H1 (cell line): ENCODE measurements at regions not wholly inside any gene's neighbourhood (a gene's known extent, or its start where the extent isn't known, plus 50 kb on each side); places are given as distances from the start of the nearest gene placed in this dataset.

ENCODE experiments used
- CTCF ChIA-PET: fragments of 300-600 bp; sonication (Branson Sonifier 250); formaldehyde crosslinking; loops from one replicate; lab custom pipeline; 2021; ENCODE audit not compliant: partially characterized antibody; lab: Charles Lee
- POLR2A ChIA-PET: fragments of 300-600 bp; sonication (Branson Sonifier 250); formaldehyde crosslinking; loops from one replicate; lab custom pipeline; 2021; ENCODE audit warnings: inconsistent platforms; ENCODE audit not compliant: partially characterized antibody; lab: Charles Lee
- DNase-seq, 2 experiments: peaks; one replicate each; pipeline versions ENCODE4 v3.0.0 to v3.0.0-alpha.2; 2010 to 2022; ENCODE audit warnings: low spot score in 2 of 2, low read depth in 1 of 2, mixed read lengths in 1 of 2
- FAIRE-seq: peaks from 2 replicates; lab custom pipeline; 2011; peaks lifted over from hg19 to GRCh38; lab: Jason Lieb, UNC
- H2AFZ ChIP-seq: 2 replicates; pipeline ENCODE4 v1.8.1; 2012; ENCODE audit warnings: low read length, inconsistent platforms
- H2AK5ac ChIP-seq: 2 replicates; pipeline ENCODE4 v1.6.1; 2013; ENCODE audit warnings: low read depth, low read length
- H2BK120ac ChIP-seq: replicated peaks from 2 replicates; pipeline ENCODE3; 2013; ENCODE audit warnings: low read depth, low read length, inconsistent platforms
- H2BK12ac ChIP-seq: 2 replicates; pipeline ENCODE4 v1.6.1; 2013; ENCODE audit warnings: low read depth, low read length
- H2BK15ac ChIP-seq: 2 replicates; pipeline ENCODE4 v1.6.1; 2013; ENCODE audit warnings: low read length
- H2BK20ac ChIP-seq: 2 replicates; pipeline ENCODE4 v1.6.1; 2013; ENCODE audit warnings: low read length
- H2BK5ac ChIP-seq: 2 replicates; pipeline ENCODE4 v1.6.1; 2013; ENCODE audit warnings: low read depth, low read length
- H3K14ac ChIP-seq: 2 replicates; pipeline ENCODE4 v1.6.1; 2013; ENCODE audit warnings: inconsistent platforms; ENCODE audit not compliant: insufficient read length
- H3K18ac ChIP-seq: 2 replicates; pipeline ENCODE4 v1.6.1; 2013; ENCODE audit warnings: low read length; ENCODE audit errors: extremely low read depth
- H3K23ac ChIP-seq: 2 replicates; pipeline ENCODE4 v1.6.1; 2013; ENCODE audit warnings: inconsistent platforms; ENCODE audit not compliant: insufficient read length
- H3K23me2 ChIP-seq: 2 replicates; pipeline ENCODE4 v1.6.1; 2013; ENCODE audit warnings: low read depth, low read length
- H3K27ac ChIP-seq: 2 replicates; pipeline ENCODE4 v1.6.1; 2011; ENCODE audit warnings: low read depth, low read length, inconsistent platforms
- H3K27me3 ChIP-seq, 4 experiments: replicated peaks in 1 of 4; 1 replicate in 1 of 4; 2 replicates in 3 of 4; pipeline versions ENCODE4 v1.6.1 to v1.8.1; 2011 to 2013; ENCODE audit warnings: low read length in 3 of 4, mild to moderate bottlenecking in 3 of 4, inconsistent platforms in 2 of 4, mixed read lengths in 2 of 4, moderate library complexity in 1 of 4; ENCODE audit not compliant: control insufficient read depth in 3 of 4, insufficient read depth in 3 of 4; ENCODE audit errors: extremely low read depth in 1 of 4
- H3K36me3 ChIP-seq, 4 experiments: 2 replicates each; pipeline versions ENCODE4 v1.6.1 to v1.8.1; 2011 to 2013; ENCODE audit warnings: mild to moderate bottlenecking in 4 of 4, low read length in 3 of 4, moderate library complexity in 2 of 4, control low read depth in 1 of 4, inconsistent platforms in 1 of 4; ENCODE audit not compliant: insufficient read depth in 4 of 4, control insufficient read depth in 2 of 4
- H3K4ac ChIP-seq: replicated peaks from 2 replicates; pipeline ENCODE3; 2013; ENCODE audit warnings: low read length, low read depth, mixed read lengths, inconsistent platforms; ENCODE audit not compliant: insufficient read length
- H3K4me1 ChIP-seq, 4 experiments: replicated peaks in 1 of 4; 1 replicate in 1 of 4; 2 replicates in 3 of 4; pipeline versions ENCODE4 v1.6.1 to v1.8.1; 2011 to 2013; ENCODE audit warnings: low read length in 3 of 4, inconsistent platforms in 2 of 4, mixed read lengths in 1 of 4; ENCODE audit not compliant: insufficient read depth in 4 of 4, control insufficient read depth in 3 of 4
- H3K4me2 ChIP-seq, 2 experiments: 2 replicates each; pipeline versions ENCODE4 v1.6.1 to v1.8.1; 2011 to 2013; ENCODE audit warnings: low read depth in 2 of 2, low read length in 2 of 2, control low read depth in 1 of 2, inconsistent platforms in 1 of 2, mild to moderate bottlenecking in 1 of 2; ENCODE audit not compliant: insufficient read depth in 1 of 2
- H3K4me3 ChIP-seq, 4 experiments: fragments of 200-600, 300-600 bp in 1 of 4; sonication (generic), shearing (Covaris generic), sonication (Bioruptor Twin) in 1 of 4; 2 replicates each; pipeline versions ENCODE4 v1.5.1 to v1.8.1; 2011 to 2016; ENCODE audit warnings: low read length in 4 of 4, low read depth in 3 of 4, control low read depth in 2 of 4, inconsistent platforms in 2 of 4, mild to moderate bottlenecking in 2 of 4, mixed read lengths in 1 of 4, moderate library complexity in 1 of 4; ENCODE audit not compliant: insufficient read depth in 2 of 4; ENCODE audit errors: extremely low read depth in 1 of 4
- H3K56ac ChIP-seq: replicated peaks from 2 replicates; pipeline ENCODE3; 2013; ENCODE audit warnings: low read depth, mild to moderate bottlenecking, mixed read lengths, low read length, inconsistent platforms; ENCODE audit not compliant: insufficient read length
- H3K79me1 ChIP-seq: 2 replicates; pipeline ENCODE4 v1.6.1; 2013; ENCODE audit warnings: low read depth, low read length, control low read depth
- H3K79me2 ChIP-seq, 2 experiments: 2 replicates each; pipeline versions ENCODE4 v1.6.1 to v1.8.1; 2012 to 2013; ENCODE audit warnings: low read length in 2 of 2, mild to moderate bottlenecking in 2 of 2, inconsistent platforms in 1 of 2; ENCODE audit not compliant: insufficient read depth in 2 of 2, control insufficient read depth in 1 of 2
- H3K9ac ChIP-seq, 4 experiments: replicated peaks in 1 of 4; 1 replicate in 1 of 4; 2 replicates in 3 of 4; pipeline versions ENCODE4 v1.6.1 to v1.8.1; 2011 to 2013; ENCODE audit warnings: low read depth in 3 of 4, low read length in 3 of 4, control low read depth in 2 of 4, mild to moderate bottlenecking in 2 of 4, moderate library complexity in 2 of 4, inconsistent platforms in 1 of 4; ENCODE audit errors: extremely low read depth in 1 of 4
- H3K9me3 ChIP-seq, 2 experiments: 2 replicates each; pipeline versions ENCODE4 v1.6.1 to v1.8.1; 2012 to 2013; ENCODE audit warnings: mild to moderate bottlenecking in 2 of 2, moderate library complexity in 2 of 2, control low read depth in 1 of 2, inconsistent platforms in 1 of 2, low read depth in 1 of 2, low read length in 1 of 2, mixed read lengths in 1 of 2; ENCODE audit not compliant: insufficient read depth in 2 of 2
- H4K20me1 ChIP-seq, 2 experiments: replicated peaks in 1 of 2; 2 replicates each; pipeline versions ENCODE3 to v1.8.1; 2011 to 2013; ENCODE audit warnings: inconsistent platforms in 2 of 2, low read length in 2 of 2, mild to moderate bottlenecking in 1 of 2; ENCODE audit not compliant: insufficient read depth in 2 of 2, control insufficient read depth in 1 of 2
- H4K5ac ChIP-seq: 2 replicates; pipeline ENCODE4 v1.6.1; 2013; ENCODE audit warnings: low read length, low read depth, mixed read lengths, inconsistent platforms; ENCODE audit not compliant: insufficient read length
- H4K8ac ChIP-seq: 2 replicates; pipeline ENCODE4 v1.8.0; 2013; ENCODE audit warnings: mild to moderate bottlenecking, moderate library complexity, low read length, inconsistent platforms; ENCODE audit not compliant: insufficient read depth; ENCODE audit errors: extremely low read depth
- H4K91ac ChIP-seq: replicated peaks from 2 replicates; pipeline ENCODE3; 2013; ENCODE audit warnings: low read length, mixed read lengths, inconsistent platforms; ENCODE audit not compliant: insufficient read length
- USF2 ChIP-seq: IDR thresholded peaks from 2 replicates; pipeline ENCODE4 v1.6.1; 2011; ENCODE audit warnings: low read length, improper control_type of control experiment
- WGBS, 2 experiments: shearing (Covaris generic) in 1 of 2; methylation state at CpG; one replicate each; pipeline versions ENCODE4 v1.1.6 to v1.1.7; 2013 to 2015; ENCODE audit warnings: low lambda C conversion rate in 2 of 2, mixed read lengths in 2 of 2, inconsistent platforms in 1 of 2, low coverage in 1 of 2, missing lambda C conversion rate in 1 of 2; ENCODE audit not compliant: insufficient replicate concordance in 2 of 2, insufficient coverage in 1 of 2, insufficient read length in 1 of 2; ENCODE audit errors: extremely low coverage in 1 of 2, missing lambda C conversion rate in 1 of 2; 5-methylcytosine and 5-hydroxymethylcytosine counted together

- H4K20me1 ChIP-seq, result no peaks in the 10 kb centered on the region
- no peak for DNase-seq
- POLR2A ChIA-PET, result no interaction called here
- no peak for TF ChIP-seq USF2
Observed at GRCh38 chr5:4990017-4990416, 150.1 kb upstream of the ADAMTS16 start.

More at GRCh38 chr5:4990017-4990416, 150.1 kb upstream of the ADAMTS16 start:
- H2BK5ac ChIP-seq, result no peak overlapping the region
- no peaks in the 10 kb centered on the region for H3K23me2 ChIP-seq
- H4K5ac ChIP-seq, result no peak overlapping the region
- no peak overlapping the region for H2BK12ac ChIP-seq
- no peak overlapping the region for H3K4me3 ChIP-seq
- H3K4me2 ChIP-seq, result no peak overlapping the region
- no peak overlapping the region for H2AFZ ChIP-seq
- no peak overlapping the region for H3K23ac ChIP-seq
- H3K27ac ChIP-seq, result no peak overlapping the region
- H3K79me2 ChIP-seq, result no peaks in the 10 kb centered on the region
- H3K9me3 ChIP-seq, result no peaks in the 10 kb centered on the region
- H3K4me1 ChIP-seq, result no peaks in the 10 kb centered on the region
- FAIRE-seq, result no peak
- no peaks in the 10 kb centered on the region for H3K36me3 ChIP-seq
- H4K91ac ChIP-seq, result no peak overlapping the region
- no peak overlapping the region for H2BK20ac ChIP-seq
- H3K27me3 ChIP-seq, result no peaks in the 10 kb centered on the region
- CTCF ChIA-PET, result no interaction called here
- WGBS, 2 experiments, result 98% methylated on average over 5 of the region's 5 CpGs; no CpG with 5 or more reads in 1 of the 2 experiments
- H3K4ac ChIP-seq, result no peak overlapping the region
- no peak overlapping the region for H2BK120ac ChIP-seq
- no peak overlapping the region for H3K9ac ChIP-seq
- H3K79me1 ChIP-seq, result no peaks in the 10 kb centered on the region
- H2BK15ac ChIP-seq, result no peak overlapping the region
- H3K14ac ChIP-seq, result no peak overlapping the region
- no peak overlapping the region for H3K56ac ChIP-seq
- H2AK5ac ChIP-seq, result no peak overlapping the region
- no peak overlapping the region for H3K18ac ChIP-seq
- H4K8ac ChIP-seq, result no peak overlapping the region
